Panc1 (cell line): ENCODE measurements at regions not wholly inside any gene's neighbourhood (a gene's known extent, or its start where the extent isn't known, plus 50 kb on each side); places are given as distances from the start of the nearest gene placed in this dataset.

Experiments
- SIN3A ChIP-seq: IDR thresholded peaks from 2 replicates; pipeline ENCODE4 v1.6.1; 2012; ENCODE audit warnings: low read depth, mild to moderate bottlenecking, low read length, moderate library complexity, borderline replicate concordance; ENCODE audit not compliant: insufficient read depth
- TF ChIP-seq, protein P1 (sequence below): fragments of 450-650 bp; IDR thresholded peaks from 2 replicates; pipeline ENCODE4 v1.5.1; 2017; ENCODE audit warnings: mild to moderate bottlenecking
- TF ChIP-seq, protein P2 (sequence below), 2 experiments: IDR thresholded peaks; 2 replicates each; pipeline ENCODE4 v1.6.1; 2011 to 2012; ENCODE audit warnings: low read depth in 2 of 2, control low read depth in 1 of 2, low read length in 1 of 2, mild to moderate bottlenecking in 1 of 2, moderate library complexity in 1 of 2; ENCODE audit not compliant: insufficient read depth in 1 of 2

DNA sequence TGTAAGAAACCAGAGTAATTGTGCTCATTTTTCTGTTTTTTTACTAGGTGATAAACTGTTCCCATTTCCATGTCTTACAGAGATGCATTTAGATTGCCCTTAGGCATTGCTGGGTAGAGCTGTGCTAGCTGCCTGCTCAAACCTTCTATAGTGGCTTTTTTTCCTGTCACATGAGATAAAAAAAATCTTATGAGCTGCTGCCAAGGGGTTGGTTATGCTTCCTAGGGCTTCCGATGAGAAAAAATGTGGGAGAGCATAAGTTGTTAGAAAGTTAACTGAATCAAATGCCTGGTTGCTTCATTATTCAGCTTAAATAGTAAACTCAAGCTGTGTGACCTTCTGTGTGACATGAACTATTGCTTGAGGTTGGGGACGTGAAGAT lies 50.0 kb upstream of the NOX3 start:
- TF ChIP-seq, protein P1, sequence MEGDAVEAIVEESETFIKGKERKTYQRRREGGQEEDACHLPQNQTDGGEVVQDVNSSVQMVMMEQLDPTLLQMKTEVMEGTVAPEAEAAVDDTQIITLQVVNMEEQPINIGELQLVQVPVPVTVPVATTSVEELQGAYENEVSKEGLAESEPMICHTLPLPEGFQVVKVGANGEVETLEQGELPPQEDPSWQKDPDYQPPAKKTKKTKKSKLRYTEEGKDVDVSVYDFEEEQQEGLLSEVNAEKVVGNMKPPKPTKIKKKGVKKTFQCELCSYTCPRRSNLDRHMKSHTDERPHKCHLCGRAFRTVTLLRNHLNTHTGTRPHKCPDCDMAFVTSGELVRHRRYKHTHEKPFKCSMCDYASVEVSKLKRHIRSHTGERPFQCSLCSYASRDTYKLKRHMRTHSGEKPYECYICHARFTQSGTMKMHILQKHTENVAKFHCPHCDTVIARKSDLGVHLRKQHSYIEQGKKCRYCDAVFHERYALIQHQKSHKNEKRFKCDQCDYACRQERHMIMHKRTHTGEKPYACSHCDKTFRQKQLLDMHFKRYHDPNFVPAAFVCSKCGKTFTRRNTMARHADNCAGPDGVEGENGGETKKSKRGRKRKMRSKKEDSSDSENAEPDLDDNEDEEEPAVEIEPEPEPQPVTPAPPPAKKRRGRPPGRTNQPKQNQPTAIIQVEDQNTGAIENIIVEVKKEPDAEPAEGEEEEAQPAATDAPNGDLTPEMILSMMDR = no peak
- TF ChIP-seq, protein P2, sequence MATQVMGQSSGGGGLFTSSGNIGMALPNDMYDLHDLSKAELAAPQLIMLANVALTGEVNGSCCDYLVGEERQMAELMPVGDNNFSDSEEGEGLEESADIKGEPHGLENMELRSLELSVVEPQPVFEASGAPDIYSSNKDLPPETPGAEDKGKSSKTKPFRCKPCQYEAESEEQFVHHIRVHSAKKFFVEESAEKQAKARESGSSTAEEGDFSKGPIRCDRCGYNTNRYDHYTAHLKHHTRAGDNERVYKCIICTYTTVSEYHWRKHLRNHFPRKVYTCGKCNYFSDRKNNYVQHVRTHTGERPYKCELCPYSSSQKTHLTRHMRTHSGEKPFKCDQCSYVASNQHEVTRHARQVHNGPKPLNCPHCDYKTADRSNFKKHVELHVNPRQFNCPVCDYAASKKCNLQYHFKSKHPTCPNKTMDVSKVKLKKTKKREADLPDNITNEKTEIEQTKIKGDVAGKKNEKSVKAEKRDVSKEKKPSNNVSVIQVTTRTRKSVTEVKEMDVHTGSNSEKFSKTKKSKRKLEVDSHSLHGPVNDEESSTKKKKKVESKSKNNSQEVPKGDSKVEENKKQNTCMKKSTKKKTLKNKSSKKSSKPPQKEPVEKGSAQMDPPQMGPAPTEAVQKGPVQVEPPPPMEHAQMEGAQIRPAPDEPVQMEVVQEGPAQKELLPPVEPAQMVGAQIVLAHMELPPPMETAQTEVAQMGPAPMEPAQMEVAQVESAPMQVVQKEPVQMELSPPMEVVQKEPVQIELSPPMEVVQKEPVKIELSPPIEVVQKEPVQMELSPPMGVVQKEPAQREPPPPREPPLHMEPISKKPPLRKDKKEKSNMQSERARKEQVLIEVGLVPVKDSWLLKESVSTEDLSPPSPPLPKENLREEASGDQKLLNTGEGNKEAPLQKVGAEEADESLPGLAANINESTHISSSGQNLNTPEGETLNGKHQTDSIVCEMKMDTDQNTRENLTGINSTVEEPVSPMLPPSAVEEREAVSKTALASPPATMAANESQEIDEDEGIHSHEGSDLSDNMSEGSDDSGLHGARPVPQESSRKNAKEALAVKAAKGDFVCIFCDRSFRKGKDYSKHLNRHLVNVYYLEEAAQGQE (IDR thresholded peaks at IDR 0.05; ENCODE audit: insufficient read depth in 1 of 2, low read depth in 2 of 2, low read length in 1 of 2) = no peak
- TF ChIP-seq SIN3A = no peak
